ENCODE measurements at regions not wholly inside any gene's neighbourhood (a gene's known extent, or its start where the extent isn't known, plus 50 kb on each side); places are given as distances from the start of the nearest gene placed in this dataset.

DNA sequence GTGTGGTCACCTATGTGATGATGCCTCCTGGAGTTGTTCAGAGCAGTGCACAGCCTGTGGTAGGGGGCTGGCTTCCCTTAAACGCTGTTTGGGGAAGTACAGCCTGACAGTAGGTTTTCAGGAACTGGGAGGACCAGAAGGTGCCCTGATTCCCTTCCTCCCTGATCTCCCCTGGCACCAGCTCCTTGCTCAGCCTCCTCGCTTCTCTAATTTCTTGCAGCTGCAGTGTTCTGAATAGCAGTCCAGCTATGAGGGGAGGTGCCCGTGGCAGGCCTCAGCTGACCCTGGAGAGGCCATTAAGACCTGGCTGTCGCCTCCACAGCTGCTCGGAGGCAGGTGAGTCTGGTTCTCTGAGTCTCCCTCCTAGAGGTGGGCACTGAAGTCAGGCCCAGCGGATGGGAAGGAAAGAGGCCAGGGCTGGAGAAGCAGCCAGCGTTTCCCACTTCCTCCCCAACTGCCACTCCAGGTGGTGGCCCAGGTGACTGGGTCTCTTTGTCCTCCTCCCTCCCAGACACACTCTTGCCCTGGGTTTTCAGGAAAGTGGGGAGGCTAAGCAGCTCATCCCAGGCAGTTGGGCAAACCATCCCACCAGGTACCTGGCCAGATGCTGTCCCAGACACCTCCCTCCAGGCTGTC lies 52.0 kb upstream of the RPL11 start:
- no peak for DNase-seq (ENCODE audit: low spot score)

- DNase-seq (ENCODE audit: low spot score) = no peak
Measured at GRCh38 chr1:23638786-23639241, 52.8 kb upstream of the RPL11 start.

GRCh38 chr1:23638188-23638619 lies 53.4 kb upstream of the RPL11 start:
- no peak for DNase-seq (ENCODE audit: low spot score)

GRCh38 chr1:23636009-23636408 lies 55.6 kb upstream of the RPL11 start:
- DNase-seq (ENCODE audit: low spot score) = no peak

GRCh38 chr1:23634840-23635651 lies 56.6 kb upstream of the RPL11 start:
- DNase-seq (ENCODE audit: low spot score) = peak; percentile 92

GRCh38 chr1:23634518-23634839 lies 57.1 kb upstream of the RPL11 start:
- no peak for DNase-seq (ENCODE audit: low spot score)

DNA sequence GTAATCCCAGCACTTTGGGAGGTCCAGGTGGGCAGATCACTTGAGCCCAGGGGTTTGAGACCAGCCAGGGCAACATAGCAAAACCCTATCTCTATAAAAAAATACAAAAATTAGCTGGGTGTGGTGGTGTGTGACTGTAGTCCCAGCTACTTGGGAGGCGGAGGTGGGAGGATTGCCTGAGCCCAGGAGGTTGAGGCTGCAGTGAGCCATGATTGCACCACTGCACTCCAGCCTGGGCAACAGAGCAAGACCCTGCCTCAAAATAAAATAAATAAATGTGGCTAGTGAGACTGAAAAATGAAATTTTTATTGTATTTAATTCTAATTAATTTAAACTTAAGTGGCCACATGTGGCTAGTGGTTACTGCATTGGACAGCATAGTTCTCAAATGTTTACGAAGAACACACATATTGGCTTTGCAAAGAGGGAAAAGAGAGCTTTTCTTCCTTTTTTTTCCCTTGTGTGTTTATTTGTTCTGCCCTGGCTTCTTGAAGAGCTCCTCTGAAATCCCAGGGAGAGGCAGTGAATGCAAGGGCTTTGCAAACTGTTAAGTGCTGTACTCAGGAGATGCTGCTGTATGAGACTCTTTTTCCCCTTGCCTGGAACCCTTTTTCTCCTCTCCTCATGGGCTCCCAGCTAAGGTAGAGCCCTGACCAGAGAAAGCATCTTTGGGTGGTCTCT lies 59.0 kb upstream of the RPL11 start:
- DNase-seq (ENCODE audit: low spot score) = no peak

DNA sequence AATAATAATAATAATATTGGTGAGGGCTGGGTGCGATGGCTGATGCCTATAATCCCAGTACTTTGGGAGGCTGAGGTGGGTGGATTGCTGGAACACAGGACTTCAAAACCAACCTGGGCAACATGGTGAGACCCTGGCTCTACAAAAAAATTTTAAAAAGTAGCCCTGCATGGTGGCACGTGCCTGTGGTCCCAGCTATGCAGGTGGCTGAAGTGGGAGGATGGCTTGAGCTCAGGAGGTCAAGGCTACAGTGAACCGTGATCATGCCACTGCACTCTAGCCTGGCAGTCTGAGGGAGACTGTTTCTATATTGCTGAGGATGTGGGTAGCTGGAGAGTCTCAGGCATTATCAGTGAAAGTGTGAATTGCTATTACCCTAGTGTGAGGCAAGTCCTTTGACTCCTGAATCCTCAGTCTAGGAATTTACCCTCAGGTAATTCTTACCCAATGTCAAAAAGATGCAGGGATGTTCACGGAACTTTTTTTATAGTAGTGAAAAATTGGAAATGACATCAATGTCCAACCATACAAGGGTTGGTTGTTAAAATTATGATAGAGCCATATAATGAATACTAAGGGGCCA lies 61.8 kb upstream of the RPL11 start:
- DNase-seq (ENCODE audit: low spot score) = no peak

DNA sequence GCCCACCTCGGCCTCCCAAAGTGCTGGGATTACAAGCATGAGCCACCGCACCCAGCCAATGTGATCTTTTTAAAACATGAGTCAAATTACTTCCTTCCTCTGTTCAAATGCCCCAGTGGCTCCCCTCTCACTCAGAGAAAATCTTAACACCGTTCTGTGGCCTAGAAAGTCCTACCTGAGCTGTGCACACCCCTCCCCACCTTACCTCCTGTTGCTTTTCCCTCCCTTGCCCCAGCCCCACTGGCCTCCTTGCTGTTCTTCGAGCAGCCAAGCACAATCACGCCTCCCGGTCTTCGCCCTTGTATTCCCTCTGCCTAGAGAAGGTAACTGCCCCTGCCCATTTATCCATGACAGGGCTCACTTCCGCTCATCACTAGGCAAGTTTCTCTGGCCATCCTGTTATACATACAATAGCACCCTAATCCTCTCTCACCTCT lies 62.6 kb upstream of the RPL11 start:
- no peak for DNase-seq (ENCODE audit: low spot score)

GRCh38 chr1:23627069-23627735 lies 64.4 kb upstream of the RPL11 start:
- no peak for DNase-seq (ENCODE audit: low spot score)

DNA sequence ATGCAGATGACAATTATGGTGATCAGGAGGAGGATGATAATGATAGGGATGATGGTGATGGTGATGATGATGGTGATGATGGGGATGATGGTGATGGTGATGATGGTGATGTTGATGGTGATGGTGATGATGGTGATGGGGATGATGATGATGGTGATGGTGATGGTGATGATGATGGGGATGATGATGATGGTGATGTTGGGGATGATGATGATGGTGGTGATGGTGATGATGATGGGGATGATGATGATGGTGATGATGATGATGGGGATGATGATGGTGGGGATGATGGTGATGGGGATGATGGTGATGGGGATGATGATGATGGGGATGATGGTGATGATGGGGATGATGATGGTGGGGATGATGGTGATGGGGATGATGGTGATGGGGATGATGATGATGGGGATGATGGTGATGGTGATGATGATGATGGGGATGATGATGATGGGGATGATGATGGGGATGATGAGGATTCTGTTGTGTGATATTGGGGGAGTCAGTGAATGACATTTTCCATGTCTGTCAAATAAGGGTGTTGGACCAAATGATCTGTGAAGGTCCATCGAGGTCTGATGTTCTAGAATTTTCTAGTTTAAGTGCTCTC lies 65.6 kb upstream of the RPL11 start:
- DNase-seq (ENCODE audit: low spot score) = no peak

DNA sequence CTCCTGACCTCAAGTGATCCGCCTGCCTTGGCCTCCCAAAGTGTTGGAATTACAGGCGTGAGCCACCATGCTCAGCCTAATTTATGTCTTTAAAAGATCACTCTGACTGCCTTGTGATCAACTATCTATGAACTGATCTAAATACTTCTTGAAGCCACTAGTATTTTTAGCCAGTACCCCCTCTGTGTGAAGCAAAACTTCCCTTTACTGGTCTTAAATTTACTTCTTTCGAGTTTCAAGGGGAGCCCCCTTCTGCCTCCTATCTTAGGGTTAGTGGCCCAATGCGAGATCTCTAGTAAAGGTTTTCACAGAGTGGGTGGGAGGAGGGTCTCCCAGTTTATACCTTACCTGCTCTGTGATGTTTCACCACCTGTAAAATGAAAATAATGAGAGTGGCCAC lies 66.1 kb upstream of the RPL11 start:
- DNase-seq (ENCODE audit: low spot score) = no peak

DNA sequence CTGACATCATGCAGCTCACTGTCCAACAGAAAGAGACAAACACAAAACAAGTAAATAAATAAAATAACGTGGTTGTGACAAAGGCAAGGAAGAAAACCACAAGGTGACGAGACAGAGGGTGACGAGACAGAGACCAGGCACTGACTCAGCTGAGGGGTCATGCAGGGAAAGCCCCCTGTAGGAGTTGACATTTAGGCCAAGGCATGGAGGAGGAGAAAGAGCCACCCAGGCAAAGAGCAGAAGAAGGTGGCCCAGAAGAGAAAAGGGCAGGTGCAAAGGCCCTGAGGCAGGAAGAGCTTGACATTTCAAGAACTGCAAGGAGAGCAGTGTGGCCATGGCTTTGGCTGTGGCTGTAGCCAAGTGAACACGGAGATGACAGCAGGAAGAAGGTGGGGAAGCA lies 65.1 kb upstream of the ID3 start:
- no peak for DNase-seq (ENCODE audit: low spot score)

DNA sequence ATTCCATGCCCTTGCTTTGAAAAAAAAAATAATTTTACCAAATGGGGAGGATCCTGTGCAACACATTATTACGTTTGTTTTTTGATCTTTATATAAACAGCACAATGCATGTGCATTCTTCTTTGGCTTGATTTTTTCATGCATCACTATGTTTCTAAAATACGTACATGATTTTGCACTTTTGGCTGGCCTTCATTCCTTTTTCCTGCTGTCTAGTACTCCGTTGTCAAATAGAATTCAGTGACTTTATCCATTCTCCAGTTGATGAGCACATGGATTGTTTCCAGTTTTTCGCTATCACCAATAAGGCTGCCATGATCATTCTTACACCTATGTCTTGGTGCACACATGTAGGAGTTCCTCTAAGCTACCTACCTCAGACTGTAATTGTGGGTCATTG lies 63.0 kb upstream of the ID3 start:
- DNase-seq (ENCODE audit: low spot score) = no peak

DNA sequence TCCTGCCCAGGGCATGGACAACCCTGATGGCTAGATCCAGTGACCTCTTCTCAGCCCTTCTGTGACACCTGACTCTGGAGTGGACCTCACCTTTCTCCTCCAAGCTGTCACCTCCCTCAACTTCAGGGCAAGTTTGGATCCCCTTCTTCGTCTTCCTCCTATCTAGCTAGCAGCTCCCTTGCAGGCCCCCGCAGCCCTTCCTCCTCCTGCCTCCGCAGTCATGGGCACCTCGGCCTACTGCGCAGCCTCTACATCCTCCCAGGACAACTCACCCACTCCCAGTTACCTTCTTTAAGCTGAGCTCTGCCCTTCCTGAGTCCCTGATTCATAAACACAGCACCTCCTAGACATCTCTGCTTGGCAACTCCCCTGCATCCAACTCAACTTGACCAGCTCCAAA lies 61.3 kb upstream of the ID3 start:
- no peak for DNase-seq (ENCODE audit: low spot score)

- DNase-seq (ENCODE audit: low spot score) = no peak
Measured at GRCh38 chr1:23619299-23620188, 60.2 kb upstream of the ID3 start.

- DNase-seq (ENCODE audit: low spot score) = no peak
Measured at GRCh38 chr1:23618586-23619083, 59.3 kb upstream of the ID3 start.

DNA sequence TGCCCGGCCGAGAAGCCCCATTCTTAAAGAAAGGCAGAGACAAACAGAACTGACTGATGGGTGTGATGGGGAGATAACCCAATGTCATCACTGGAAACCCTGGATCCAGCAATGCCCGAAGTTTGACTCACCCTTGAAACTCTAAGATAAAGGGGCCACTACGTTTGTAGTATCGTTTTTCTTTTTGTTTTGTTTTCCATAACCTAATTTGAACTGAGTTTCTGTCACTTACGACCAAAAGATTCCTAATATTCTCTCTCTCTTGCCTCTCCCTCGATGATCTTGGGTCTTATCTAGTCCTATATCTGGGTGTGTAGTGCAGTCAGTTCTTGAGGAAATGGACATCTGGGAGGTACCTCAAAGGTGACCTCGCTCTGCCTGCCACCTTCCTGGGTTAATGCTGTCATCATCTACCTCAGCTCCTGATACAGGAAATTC lies 57.8 kb upstream of the ID3 start:
- DNase-seq (ENCODE audit: low spot score) = no peak

DNA sequence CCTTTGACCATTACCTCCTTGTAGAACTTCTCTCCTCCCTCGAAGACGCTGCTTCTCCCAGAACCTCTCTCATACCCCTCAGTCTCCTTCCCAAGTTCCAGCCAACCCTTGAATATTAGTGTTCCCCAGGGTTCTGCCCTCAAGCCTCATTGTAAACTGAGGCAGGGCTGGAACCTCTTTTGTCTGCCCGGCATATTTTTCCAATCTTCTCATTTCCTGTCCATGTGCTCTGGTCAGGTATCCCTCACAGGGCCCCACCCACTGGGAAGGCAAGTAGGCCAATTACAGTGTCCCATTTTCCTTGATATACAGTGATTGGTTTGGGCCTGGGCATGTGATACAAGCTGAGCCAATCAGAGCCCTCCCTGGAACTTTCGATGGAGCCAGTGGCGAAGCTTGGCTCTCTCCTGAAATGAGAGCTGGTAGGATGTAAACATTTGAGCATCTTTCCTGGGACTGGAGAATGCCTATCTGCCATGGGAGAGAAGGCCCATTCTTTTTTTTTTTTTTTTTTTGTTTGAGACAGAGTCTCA lies 57.1 kb upstream of the ID3 start:
- no peak for DNase-seq (ENCODE audit: low spot score)

- DNase-seq (ENCODE audit: low spot score) = no peak
Measured at GRCh38 chr1:23615852-23616251, 56.6 kb upstream of the ID3 start.

Data from hepatic stellate cell (primary cell).